ENCODE measurements at regions not wholly inside any gene's neighbourhood (a gene's known extent, or its start where the extent isn't known, plus 50 kb on each side); places are given as distances from the start of the nearest gene placed in this dataset.
A peak's percentile ranks its signal among the peaks of the same experiment; 100 is the strongest.

- TF ChIP-seq, protein P1, sequence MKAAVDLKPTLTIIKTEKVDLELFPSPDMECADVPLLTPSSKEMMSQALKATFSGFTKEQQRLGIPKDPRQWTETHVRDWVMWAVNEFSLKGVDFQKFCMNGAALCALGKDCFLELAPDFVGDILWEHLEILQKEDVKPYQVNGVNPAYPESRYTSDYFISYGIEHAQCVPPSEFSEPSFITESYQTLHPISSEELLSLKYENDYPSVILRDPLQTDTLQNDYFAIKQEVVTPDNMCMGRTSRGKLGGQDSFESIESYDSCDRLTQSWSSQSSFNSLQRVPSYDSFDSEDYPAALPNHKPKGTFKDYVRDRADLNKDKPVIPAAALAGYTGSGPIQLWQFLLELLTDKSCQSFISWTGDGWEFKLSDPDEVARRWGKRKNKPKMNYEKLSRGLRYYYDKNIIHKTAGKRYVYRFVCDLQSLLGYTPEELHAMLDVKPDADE (IDR thresholded peaks at IDR 0.05), result no peak
- no peak for TF ChIP-seq STAT1 (IDR thresholded peaks at IDR 0.05; ENCODE audit: unreplicated experiment)
- TF ChIP-seq NANOG (IDR thresholded peaks at IDR 0.05; ENCODE audit: borderline replicate concordance), result no peak
- TF ChIP-seq JUNB (IDR thresholded peaks at IDR 0.05; ENCODE audit: unreplicated experiment), result no peak
Measured at GRCh38 chr12:76967181-76967885, 88.5 kb upstream of the CSRP2 start (continued).

- Mint-ChIP-seq H3K36me3 (ENCODE audit: low read depth) (no peaks in the 10 kb centered on the region; the same call in 2 of the 3 replicates), H3K27ac (no peak overlapping the region), H3K4me3 (peak overlapping the region; percentile 45; the same call in 2 of the 3 replicates), H3K27me3 (ENCODE audit: insufficient read depth, low read depth, poor library complexity) (peaks cover 2% of the 10 kb centered on the region), H3K4me1 (peaks cover 57% of the 10 kb centered on the region), H3K9me3 (peaks cover 13% of the 10 kb centered on the region)
- Histone ChIP-seq H3K4me1 (ENCODE audit: insufficient read depth) (peaks cover 50% of the 10 kb centered on the region), H3K79me2 (replicated peaks; ENCODE audit: insufficient read depth) (no peaks in the 10 kb centered on the region), H3F3A (replicated peaks; ENCODE audit: low read depth) (no peaks in the 10 kb centered on the region), H3K4me3 (peak overlapping the region; percentile 20; the same call in 1 of the 2 replicates), H2AFZ (no peak overlapping the region), H4K20me1 (replicated peaks; ENCODE audit: insufficient read depth) (no peaks in the 10 kb centered on the region), H3K36me3 (ENCODE audit: insufficient read depth) (no peaks in the 10 kb centered on the region), H3K27me3 (ENCODE audit: insufficient read depth) (peaks cover 31% of the 10 kb centered on the region), H3K9me2 (ENCODE audit: insufficient read depth) (no peaks in the 10 kb centered on the region; the same call in 1 of the 2 replicates), H3K4me2 (peak overlapping the region; percentile 65), H3K27ac (ENCODE audit: low read depth) (no peak overlapping the region)
- TF ChIP-seq STAT1 (IDR thresholded peaks at IDR 0.05; ENCODE audit: unreplicated experiment) (no peak), ZNF462 (CRISPR knock-in tag; IDR thresholded peaks at IDR 0.05) (0 out of 2 replicates have a peak, but pooled peaks have one; percentile 8)
- ATAC-seq (peak; percentile 73), DNase-seq (ENCODE audit: low spot score) (peak; percentile 59)
Measured at GRCh38 chr12:76964784-76965571, 86.2 kb upstream of the CSRP2 start.
